ENCODE measurements at regions not wholly inside any gene's neighbourhood (a gene's known extent, or its start where the extent isn't known, plus 50 kb on each side); places are given as distances from the start of the nearest gene placed in this dataset.

GRCh38 chr6:97347111-97347510 lies 64.1 kb upstream of the MMS22L start:
- no peak for TF ChIP-seq ZNF8 (CRISPR knock-in tag; IDR thresholded peaks at IDR 0.05)
- TF ChIP-seq ZFP3 (CRISPR knock-in tag; IDR thresholded peaks at IDR 0.05) = no peak
- no peak for TF ChIP-seq POU6F1 (CRISPR knock-in tag; IDR thresholded peaks at IDR 0.05; ENCODE audit: borderline replicate concordance, low read depth)
- no peak for TF ChIP-seq TSHZ2 (CRISPR knock-in tag; IDR thresholded peaks at IDR 0.05)
- TF ChIP-seq GLIS3 (CRISPR knock-in tag; IDR thresholded peaks at IDR 0.05) = no peak
- no peak for TF ChIP-seq CREB5 (CRISPR knock-in tag; IDR thresholded peaks at IDR 0.05; ENCODE audit: low read depth)
- no peak for TF ChIP-seq CSRNP3 (CRISPR knock-in tag; IDR thresholded peaks at IDR 0.05)
- no peak for TF ChIP-seq ZFP30 (CRISPR knock-in tag; IDR thresholded peaks at IDR 0.05)
- TF ChIP-seq PATZ1 (CRISPR knock-in tag; IDR thresholded peaks at IDR 0.05; ENCODE audit: borderline replicate concordance) = no peak
- no peak for TF ChIP-seq RARB (CRISPR knock-in tag; IDR thresholded peaks at IDR 0.05)
- TF ChIP-seq TCF4 (CRISPR knock-in tag; IDR thresholded peaks at IDR 0.05; ENCODE audit: borderline replicate concordance) = no peak
- no peak for TF ChIP-seq BACH2 (CRISPR knock-in tag; IDR thresholded peaks at IDR 0.05; ENCODE audit: borderline replicate concordance)
- no peak for TF ChIP-seq ISL1 (CRISPR knock-in tag; IDR thresholded peaks at IDR 0.05)
- TF ChIP-seq ZNF565 (CRISPR knock-in tag; conservative IDR thresholded peaks at IDR 0.05; ENCODE audit: low read depth) = no peak
- TF ChIP-seq ARNTL (CRISPR knock-in tag; IDR thresholded peaks at IDR 0.05; ENCODE audit: borderline replicate concordance, low read depth) = no peak
- no peak for TF ChIP-seq OSR1 (CRISPR knock-in tag; IDR thresholded peaks at IDR 0.05)
- TF ChIP-seq PPARA (CRISPR knock-in tag; IDR thresholded peaks at IDR 0.05; ENCODE audit: borderline replicate concordance) = no peak
- no peak for ATAC-seq

- TF ChIP-seq TOX (CRISPR knock-in tag; IDR thresholded peaks at IDR 0.05; ENCODE audit: borderline replicate concordance) (no peak), POU6F1 (CRISPR knock-in tag; IDR thresholded peaks at IDR 0.05; ENCODE audit: borderline replicate concordance, low read depth) (no peak), ZFP30 (CRISPR knock-in tag; IDR thresholded peaks at IDR 0.05) (no peak), ZNF565 (CRISPR knock-in tag; conservative IDR thresholded peaks at IDR 0.05; ENCODE audit: low read depth) (no peak), PATZ1 (CRISPR knock-in tag; IDR thresholded peaks at IDR 0.05; ENCODE audit: borderline replicate concordance) (no peak), ARNTL (CRISPR knock-in tag; IDR thresholded peaks at IDR 0.05; ENCODE audit: borderline replicate concordance, low read depth) (no peak), ZFP3 (CRISPR knock-in tag; IDR thresholded peaks at IDR 0.05) (no peak), RARB (CRISPR knock-in tag; IDR thresholded peaks at IDR 0.05) (no peak), SNAI2 (CRISPR knock-in tag; IDR thresholded peaks at IDR 0.05) (no peak), CSDC2 (CRISPR knock-in tag; IDR thresholded peaks at IDR 0.05) (no peak)
- no peak for ATAC-seq
Observed at GRCh38 chr6:97361286-97361685, 78.3 kb upstream of the MMS22L start.

All from SK-N-SH treated with all-trans-retinoic acid at 6 μM for 48 hours (cell line).